Type B pancreatic cell (in vitro differentiated cells): ENCODE measurements at regions not wholly inside any gene's neighbourhood (a gene's known extent, or its start where the extent isn't known, plus 50 kb on each side); places are given as distances from the start of the nearest gene placed in this dataset.
"Not testable (repeated sequence)": the region's sequence is repeated elsewhere in the genome, so short reads cannot be mapped to it uniquely, and the experiment has no call there.

Source experiments
- DNase-seq: peaks from one replicate; pipeline ENCODE4 v3.0.0; 2021; ENCODE audit warnings: mixed read lengths; ENCODE audit not compliant: unreplicated experiment; ENCODE audit errors: extremely low spot score
- H3K27ac Mint-ChIP-seq: 2 replicates; pipeline ENCODE4 v1.8.0; 2021; ENCODE audit warnings: mild to moderate bottlenecking, mixed read lengths
- H3K27me3 Mint-ChIP-seq: 2 replicates; pipeline ENCODE4 v1.8.0; 2021; ENCODE audit warnings: mixed read lengths
- H3K36me3 Mint-ChIP-seq: 2 replicates; pipeline ENCODE4 v1.8.0; 2021; ENCODE audit warnings: mixed read lengths
- H3K4me1 Mint-ChIP-seq: one replicate; pipeline ENCODE4 v1.8.0; 2021; ENCODE audit warnings: mixed read lengths; ENCODE audit not compliant: unreplicated experiment
- H3K4me3 Mint-ChIP-seq: 2 replicates; pipeline ENCODE4 v1.8.0; 2021; ENCODE audit warnings: mild to moderate bottlenecking, mixed read lengths
- H3K9me3 Mint-ChIP-seq: 2 replicates; pipeline ENCODE4 v1.8.0; 2021; ENCODE audit warnings: mixed read lengths
- CTCF ChIP-seq: fragments of 200-600 bp; sonication (generic); conservative IDR thresholded peaks from 2 replicates; pipeline ENCODE4 v1.5.0; 2021; ENCODE audit warnings: antibody characterized with exemption, mild to moderate bottlenecking

GRCh38 chr10:131363416-131363815, 51.9 kb upstream of the TCERG1L start:
- Mint-ChIP-seq H3K4me1 (no peaks in the 10 kb centered on the region), H3K9me3 (no peaks in the 10 kb centered on the region), H3K4me3 (no peak overlapping the region), H3K27ac (no peak overlapping the region), H3K36me3 (no peaks in the 10 kb centered on the region), H3K27me3 (peaks cover 38% of the 10 kb centered on the region)
- no peak for TF ChIP-seq CTCF
- no peak for DNase-seq

- H3K4me1 Mint-ChIP-seq, result no peaks in the 10 kb centered on the region
- no peak overlapping the region for H3K27ac Mint-ChIP-seq
- no peaks in the 10 kb centered on the region for H3K9me3 Mint-ChIP-seq
- no peak for TF ChIP-seq CTCF
- no peak overlapping the region for H3K4me3 Mint-ChIP-seq
- no peaks in the 10 kb centered on the region for H3K36me3 Mint-ChIP-seq
- DNase-seq, result no peak
- peaks cover 34% of the 10 kb centered on the region for H3K27me3 Mint-ChIP-seq
These were observed 60.0 kb upstream of the TCERG1L start for GRCh38 chr10:131371571-131371970.

- H3K36me3 Mint-ChIP-seq, result no peaks in the 10 kb centered on the region
- no peaks in the 10 kb centered on the region for H3K9me3 Mint-ChIP-seq
- peaks cover 26% of the 10 kb centered on the region for H3K27me3 Mint-ChIP-seq
- no peak overlapping the region for H3K4me3 Mint-ChIP-seq
- no peak overlapping the region for H3K27ac Mint-ChIP-seq
- H3K4me1 Mint-ChIP-seq, result no peaks in the 10 kb centered on the region
- DNase-seq, result no peak
- no peak for TF ChIP-seq CTCF
These were observed 70.1 kb upstream of the TCERG1L start for GRCh38 chr10:131381576-131381975.

GRCh38 chr10:131385161-131385872, 73.8 kb upstream of the TCERG1L start:
- not testable (repeated sequence) for H3K9me3 Mint-ChIP-seq, H3K27ac Mint-ChIP-seq, H3K4me1 Mint-ChIP-seq, DNase-seq, H3K36me3 Mint-ChIP-seq, H3K4me3 Mint-ChIP-seq
- peaks cover 34% of the 10 kb centered on the region for H3K27me3 Mint-ChIP-seq

- Mint-ChIP-seq H3K27ac (no peak overlapping the region), H3K27me3 (peaks cover 40% of the 10 kb centered on the region), H3K9me3 (no peaks in the 10 kb centered on the region), H3K36me3 (no peaks in the 10 kb centered on the region), H3K4me1 (no peaks in the 10 kb centered on the region), H3K4me3 (no peak overlapping the region)
- no peak for DNase-seq
- no peak for TF ChIP-seq CTCF
These were observed 75.6 kb upstream of the TCERG1L start for GRCh38 chr10:131387018-131387529.

- Mint-ChIP-seq H3K4me3 (no peak overlapping the region), H3K36me3 (no peaks in the 10 kb centered on the region), H3K4me1 (peaks cover 13% of the 10 kb centered on the region), H3K9me3 (no peaks in the 10 kb centered on the region), H3K27me3 (peaks cover 45% of the 10 kb centered on the region), H3K27ac (no peak overlapping the region)
- no peak for DNase-seq
- TF ChIP-seq CTCF, result no peak
These were observed 80.4 kb upstream of the TCERG1L start for GRCh38 chr10:131391936-131392335.
